CD14-positive monocyte (primary cell): ENCODE measurements at regions not wholly inside any gene's neighbourhood (a gene's known extent, or its start where the extent isn't known, plus 50 kb on each side); places are given as distances from the start of the nearest gene placed in this dataset.

ENCODE experiments used
- DNase-seq, 3 donors: peaks; one replicate each; pipeline ENCODE4 v3.0.0-alpha.2; 2011 to 2022
- H2AFZ ChIP-seq: 2 replicates; pipeline ENCODE4 v1.6.0; 2012; ENCODE audit warnings: mild to moderate bottlenecking, low read depth, low read length, inconsistent platforms; ENCODE audit not compliant: insufficient read depth, poor library complexity, severe bottlenecking
- H3K27ac ChIP-seq, 2 donors: 1 replicate in 1 of 2; 2 replicates in 1 of 2; pipeline ENCODE4 v1.5.1; 2012 to 2013; ENCODE audit warnings: low read length in 2 of 2, control low read depth in 1 of 2, inconsistent platforms in 1 of 2, low read depth in 1 of 2, mild to moderate bottlenecking in 1 of 2
- H3K27me3 ChIP-seq, 2 donors: one replicate each; pipeline versions ENCODE4 v1.6.0 to v1.6.1; 2011 to 2013; ENCODE audit warnings: low read length in 2 of 2; ENCODE audit not compliant: control insufficient read depth in 2 of 2, insufficient read depth in 2 of 2
- H3K36me3 ChIP-seq, 2 donors: replicated peaks in 1 of 2; 1 replicate in 1 of 2; 2 replicates in 1 of 2; pipeline versions ENCODE4 v1.5.1 to v1.6.1; 2012 to 2013; ENCODE audit warnings: low read length in 2 of 2, control low read depth in 1 of 2, inconsistent platforms in 1 of 2, mild to moderate bottlenecking in 1 of 2; ENCODE audit not compliant: insufficient read depth in 2 of 2, control insufficient read depth in 1 of 2
- H3K4me1 ChIP-seq, 2 donors: 1 replicate in 1 of 2; 2 replicates in 1 of 2; pipeline versions ENCODE4 v1.5.1 to v1.6.1; 2012 to 2013; ENCODE audit warnings: low read length in 2 of 2, control low read depth in 1 of 2, inconsistent platforms in 1 of 2, mild to moderate bottlenecking in 1 of 2, moderate library complexity in 1 of 2; ENCODE audit not compliant: insufficient read depth in 2 of 2, control insufficient read depth in 1 of 2
- H3K4me2 ChIP-seq: replicated peaks from 2 replicates; pipeline ENCODE3; 2012; ENCODE audit warnings: low read length, moderate library complexity, mild to moderate bottlenecking; ENCODE audit not compliant: poor library complexity, severe bottlenecking; ENCODE audit errors: extremely low read depth
- H3K4me3 ChIP-seq, 3 experiments: fragments of 200-600 bp in 1 of 3; sonication (generic) in 1 of 3; replicated peaks in 1 of 3; 1 replicate in 2 of 3; 2 replicates in 1 of 3; pipeline ENCODE4 v1.5.1; 2011 to 2013; ENCODE audit warnings: low read length in 3 of 3, mild to moderate bottlenecking in 3 of 3, control low read depth in 2 of 3, low read depth in 2 of 3, inconsistent platforms in 1 of 3, moderate library complexity in 1 of 3
- H3K79me2 ChIP-seq: 2 replicates; pipeline ENCODE4 v1.6.0; 2012; ENCODE audit warnings: mild to moderate bottlenecking, control low read depth, inconsistent platforms, low read length, moderate library complexity; ENCODE audit not compliant: insufficient read depth
- H3K9ac ChIP-seq: 2 replicates; pipeline ENCODE4 v1.6.0; 2017; ENCODE audit warnings: low read length, mild to moderate bottlenecking; ENCODE audit not compliant: insufficient read depth, poor library complexity, severe bottlenecking
- H3K9me3 ChIP-seq, 2 donors: replicated peaks in 1 of 2; 1 replicate in 1 of 2; 2 replicates in 1 of 2; pipeline versions ENCODE4 v1.5.1 to v1.6.1; 2012 to 2013; ENCODE audit warnings: low read length in 2 of 2, control low read depth in 1 of 2; ENCODE audit not compliant: control insufficient read depth in 1 of 2, insufficient read depth in 1 of 2
- H4K20me1 ChIP-seq: 2 replicates; pipeline ENCODE4 v1.6.0; 2012; ENCODE audit warnings: mild to moderate bottlenecking, low read length, control low read depth, moderate library complexity; ENCODE audit not compliant: insufficient read depth
- H3K27ac Mint-ChIP-seq, 7 donors: one replicate each; pipeline ENCODE4 v1.8.0; 2020; ENCODE audit warnings: mild to moderate bottlenecking in 7 of 7, mixed read lengths in 7 of 7, moderate library complexity in 6 of 7, inconsistent platforms in 2 of 7
- H3K27me3 Mint-ChIP-seq, 3 donors: one replicate each; pipeline ENCODE4 v1.8.0; 2021 to 2022; ENCODE audit warnings: low read depth in 3 of 3, mild to moderate bottlenecking in 3 of 3, mixed read lengths in 3 of 3, moderate library complexity in 3 of 3, inconsistent platforms in 1 of 3
- H3K36me3 Mint-ChIP-seq, 2 donors: one replicate each; pipeline ENCODE4 v1.8.0; 2020; ENCODE audit warnings: mixed read lengths in 2 of 2, inconsistent platforms in 1 of 2, mild to moderate bottlenecking in 1 of 2
- H3K4me1 Mint-ChIP-seq: one replicate; pipeline ENCODE4 v1.8.0; 2020; ENCODE audit warnings: mild to moderate bottlenecking, mixed read lengths
- H3K4me3 Mint-ChIP-seq, 2 donors: one replicate each; pipeline ENCODE4 v1.8.0; 2020; ENCODE audit warnings: mild to moderate bottlenecking in 2 of 2, mixed read lengths in 2 of 2, moderate library complexity in 1 of 2
- H3K9me3 Mint-ChIP-seq, 7 donors: one replicate each; pipeline ENCODE4 v1.8.0; 2020 to 2022; ENCODE audit warnings: mixed read lengths in 7 of 7, mild to moderate bottlenecking in 6 of 7, moderate library complexity in 6 of 7, inconsistent platforms in 2 of 7
- CTCF ChIP-seq: fragments of 200-600 bp; IDR thresholded peaks from one replicate; pipeline ENCODE4 v1.8.0; 2022; ENCODE audit warnings: antibody characterized with exemption, mild to moderate bottlenecking
- WGBS: methylation state at CpG from one replicate; pipeline ENCODE4 v1.1.5; 2013; ENCODE audit warnings: missing lambda C conversion rate; ENCODE audit not compliant: insufficient coverage; 5-methylcytosine and 5-hydroxymethylcytosine counted together
- intact Hi-C, 2 donors: fragments of 100-400 bp; cut with micrococcal nuclease; formaldehyde crosslinking; loops; one replicate each; pipeline versions ENCODE4 v1.15.0 to v1.15.1; 2023

GRCh38 chr7:67343572-67343971 lies 346.9 kb downstream of the TYW1 start:
- Mint-ChIP-seq H3K9me3 (peaks cover 4 to 18% (median 12%) of the 10 kb centered on the region in 7 donors), H3K4me3 (no peak overlapping the region), H3K4me1 (no peaks in the 10 kb centered on the region), H3K36me3 (peaks cover 38 to 57% of the 10 kb centered on the region in 2 donors), H3K27me3 (no peaks in the 10 kb centered on the region), H3K27ac (no peak overlapping the region)
- H3K4me1 ChIP-seq = no peaks in the 10 kb centered on the region
- H3K27me3 ChIP-seq = no peaks in the 10 kb centered on the region
- whole genome bisulfite sequencing = 100% methylated on average over 4 of the region's 5 CpGs
- peaks cover 6 to 17% of the 10 kb centered on the region in 2 donors for H3K36me3 ChIP-seq
- no peak for DNase-seq
- no peak overlapping the region for H2AFZ ChIP-seq
- no peak overlapping the region for H3K27ac ChIP-seq
- peaks cover 7 to 14% of the 10 kb centered on the region in 2 donors for H3K9me3 ChIP-seq
- H3K4me3 ChIP-seq = no peak overlapping the region
- no peak overlapping the region for H3K4me2 ChIP-seq
- intact Hi-C loops = no loop called here
- H3K79me2 ChIP-seq = no peaks in the 10 kb centered on the region
- TF ChIP-seq CTCF = no peak
- H4K20me1 ChIP-seq = no peaks in the 10 kb centered on the region
- no peak overlapping the region for H3K9ac ChIP-seq

- Mint-ChIP-seq H3K36me3 (peaks cover 34 to 52% of the 10 kb centered on the region in 2 donors), H3K9me3 (peaks cover 4 to 18% (median 12%) of the 10 kb centered on the region in 7 donors), H3K4me3 (no peak overlapping the region), H3K27ac (peak overlapping the region in 1 of 7 donors; percentile 66), H3K4me1 (no peaks in the 10 kb centered on the region), H3K27me3 (no peaks in the 10 kb centered on the region)
- Histone ChIP-seq H3K27ac (no peak overlapping the region), H3K79me2 (no peaks in the 10 kb centered on the region), H3K4me1 (no peaks in the 10 kb centered on the region), H3K9me3 (peaks cover 7 to 14% of the 10 kb centered on the region in 2 donors), H3K36me3 (peaks cover 3 to 17% of the 10 kb centered on the region in 2 donors), H3K4me2 (no peak overlapping the region), H4K20me1 (no peaks in the 10 kb centered on the region), H2AFZ (no peak overlapping the region), H3K27me3 (no peaks in the 10 kb centered on the region), H3K4me3 (no peak overlapping the region), H3K9ac (no peak overlapping the region)
- no peak for DNase-seq
- WGBS = 100% methylated on average over 1 of the region's 3 CpGs
- no peak for TF ChIP-seq CTCF
- intact Hi-C loops = no loop called here
Measured at GRCh38 chr7:67344481-67345193, 348.0 kb downstream of the TYW1 start.
